H9 (cell line): ENCODE measurements at regions not wholly inside any gene's neighbourhood (a gene's known extent, or its start where the extent isn't known, plus 50 kb on each side); places are given as distances from the start of the nearest gene placed in this dataset.

Experiments
- DNase-seq: peaks from one replicate; pipeline ENCODE4 v3.0.0-alpha.2; 2017
- H2AFZ ChIP-seq: one replicate; pipeline ENCODE4 v1.6.1; 2013; ENCODE audit warnings: mild to moderate bottlenecking, low read length, control low read depth, moderate library complexity
- H2AK5ac ChIP-seq: 2 replicates; pipeline ENCODE4 v1.6.1; 2013; ENCODE audit warnings: low read length, control low read depth, mixed read lengths; ENCODE audit not compliant: insufficient read length
- H2BK120ac ChIP-seq: one replicate; pipeline ENCODE4 v1.6.1; 2013; ENCODE audit warnings: low read depth, mild to moderate bottlenecking, low read length, control low read depth, inconsistent platforms; ENCODE audit not compliant: poor library complexity, severe bottlenecking
- H2BK12ac ChIP-seq: 2 replicates; pipeline ENCODE4 v1.6.1; 2013; ENCODE audit warnings: low read length, control low read depth, mixed read lengths, low read depth; ENCODE audit not compliant: insufficient read length
- H2BK15ac ChIP-seq: 2 replicates; pipeline ENCODE4 v1.6.1; 2013; ENCODE audit warnings: low read depth, low read length, control low read depth
- H2BK20ac ChIP-seq: one replicate; pipeline ENCODE4 v1.6.1; 2013; ENCODE audit warnings: low read depth, mild to moderate bottlenecking, low read length, control low read depth, inconsistent platforms; ENCODE audit not compliant: poor library complexity, severe bottlenecking
- H2BK5ac ChIP-seq: 2 replicates; pipeline ENCODE4 v1.6.1; 2013; ENCODE audit warnings: low read length, control low read depth, mixed read lengths; ENCODE audit not compliant: insufficient read length
- H3K14ac ChIP-seq: 2 replicates; pipeline ENCODE4 v1.6.1; 2013; ENCODE audit warnings: low read length, control low read depth; ENCODE audit not compliant: insufficient read depth
- H3K18ac ChIP-seq: 2 replicates; pipeline ENCODE4 v1.6.1; 2013; ENCODE audit warnings: low read depth, mild to moderate bottlenecking, mixed read lengths, low read length, control low read depth; ENCODE audit not compliant: insufficient read length
- H3K23ac ChIP-seq: 2 replicates; pipeline ENCODE4 v1.6.1; 2013; ENCODE audit warnings: low read length, control low read depth, mixed read lengths, low read depth; ENCODE audit not compliant: insufficient read length
- H3K23me2 ChIP-seq: 2 replicates; pipeline ENCODE4 v1.6.1; 2013; ENCODE audit warnings: low read depth, mild to moderate bottlenecking, mixed read lengths, low read length, control low read depth; ENCODE audit not compliant: insufficient read length, poor library complexity, severe bottlenecking
- H3K27ac ChIP-seq: 2 replicates; pipeline ENCODE4 v1.5.1; 2013; ENCODE audit warnings: low read length, control low read depth, mixed read lengths, low read depth; ENCODE audit not compliant: insufficient read length
- H3K27me3 ChIP-seq: 2 replicates; pipeline ENCODE4 v1.6.1; 2013; ENCODE audit warnings: low read length, control low read depth, inconsistent platforms; ENCODE audit not compliant: insufficient read depth
- H3K4ac ChIP-seq: 2 replicates; pipeline ENCODE4 v1.6.1; 2013; ENCODE audit warnings: low read depth, mild to moderate bottlenecking, control low read depth, inconsistent platforms, low read length, moderate library complexity
- H3K4me1 ChIP-seq: 2 replicates; pipeline ENCODE4 v1.6.1; 2013; ENCODE audit warnings: low read length, control low read depth, inconsistent platforms; ENCODE audit not compliant: insufficient read depth
- H3K4me2 ChIP-seq: 2 replicates; pipeline ENCODE4 v1.6.1; 2013; ENCODE audit warnings: low read length, control low read depth, mixed read lengths; ENCODE audit not compliant: insufficient read length, insufficient read depth
- H3K56ac ChIP-seq: 2 replicates; pipeline ENCODE4 v1.6.1; 2013; ENCODE audit warnings: low read depth, mild to moderate bottlenecking, mixed read lengths, low read length, control low read depth; ENCODE audit not compliant: insufficient read length
- H3K79me1 ChIP-seq: 2 replicates; pipeline ENCODE4 v1.6.1; 2013; ENCODE audit warnings: low read depth, mild to moderate bottlenecking, moderate library complexity, low read length, control low read depth, inconsistent platforms; ENCODE audit not compliant: insufficient read depth, poor library complexity, severe bottlenecking
- H3K79me2 ChIP-seq: 2 replicates; pipeline ENCODE4 v1.6.1; 2013; ENCODE audit warnings: low read length, control low read depth, inconsistent platforms; ENCODE audit not compliant: insufficient read depth
- H3K9ac ChIP-seq: 2 replicates; pipeline ENCODE4 v1.6.1; 2013; ENCODE audit warnings: low read length, control low read depth, mixed read lengths; ENCODE audit not compliant: insufficient read length; ENCODE audit errors: extremely low read depth
- H3K9me3 ChIP-seq: one replicate; pipeline ENCODE4 v1.6.1; 2013; ENCODE audit warnings: low read depth, low read length, inconsistent platforms; ENCODE audit not compliant: control insufficient read depth
- H3T11ph ChIP-seq: one replicate; pipeline ENCODE4 v1.6.1; 2013; ENCODE audit warnings: mild to moderate bottlenecking, low read length, control low read depth, inconsistent platforms
- H4K20me1 ChIP-seq: one replicate; pipeline ENCODE4 v1.6.1; 2013; ENCODE audit not compliant: control insufficient read depth, insufficient read length, insufficient read depth
- H4K5ac ChIP-seq: 2 replicates; pipeline ENCODE4 v1.6.1; 2013; ENCODE audit warnings: low read depth, mild to moderate bottlenecking, mixed read lengths, low read length, control low read depth; ENCODE audit not compliant: insufficient read length
- H4K8ac ChIP-seq: replicated peaks from 2 replicates; pipeline ENCODE4 v1.6.1; 2013; ENCODE audit warnings: low read length, control low read depth, mixed read lengths, low read depth; ENCODE audit not compliant: insufficient read length
- H4K91ac ChIP-seq: 2 replicates; pipeline ENCODE4 v1.6.1; 2013; ENCODE audit warnings: low read depth, mild to moderate bottlenecking, moderate library complexity, mixed read lengths, low read length, control low read depth; ENCODE audit not compliant: insufficient read length
- H3K27ac Mint-ChIP-seq, 3 experiments: 2 replicates in 2 of 3; 3 replicates in 1 of 3; pipeline ENCODE4 v1.8.0; 2020 to 2021; ENCODE audit warnings: mixed read lengths in 3 of 3, mild to moderate bottlenecking in 1 of 3, moderate library complexity in 1 of 3
- H3K27me3 Mint-ChIP-seq: 2 replicates; pipeline ENCODE4 v1.8.0; 2021; ENCODE audit warnings: low read depth, mild to moderate bottlenecking, moderate library complexity, mixed read lengths
- H3K36me3 Mint-ChIP-seq, 3 experiments: 2 replicates in 2 of 3; 3 replicates in 1 of 3; pipeline ENCODE4 v1.8.0; 2020 to 2021; ENCODE audit warnings: low read depth in 3 of 3, mixed read lengths in 3 of 3; ENCODE audit not compliant: insufficient read depth in 1 of 3
- H3K4me1 Mint-ChIP-seq, 2 experiments: 2 replicates each; pipeline ENCODE4 v1.8.0; 2020; ENCODE audit warnings: mixed read lengths in 2 of 2
- H3K4me3 Mint-ChIP-seq, 2 experiments: 2 replicates in 1 of 2; 3 replicates in 1 of 2; pipeline ENCODE4 v1.8.0; 2020 to 2021; ENCODE audit warnings: mild to moderate bottlenecking in 2 of 2, mixed read lengths in 2 of 2, moderate library complexity in 1 of 2
- H3K9me3 Mint-ChIP-seq, 2 experiments: 2 replicates in 1 of 2; 3 replicates in 1 of 2; pipeline ENCODE4 v1.8.0; 2020; ENCODE audit warnings: mild to moderate bottlenecking in 2 of 2, mixed read lengths in 2 of 2, moderate library complexity in 1 of 2
- WGBS: extraction: QIAGEN DNeasy Blood & Tissue Kit; methylation state at CpG from one replicate; pipeline ENCODE4 v1.1.7; 2013; ENCODE audit warnings: missing lambda C conversion rate, low lambda C conversion rate, mixed read lengths; ENCODE audit not compliant: insufficient read length; ENCODE audit errors: extremely low coverage; 5-methylcytosine and 5-hydroxymethylcytosine counted together
- TF ChIP-seq, protein P1 (sequence below): fragments of 200-600 bp; sonication (generic); conservative IDR thresholded peaks from 3 replicates; pipeline ENCODE4 v1.8.0; 2021; ENCODE audit warnings: antibody characterized with exemption, mild to moderate bottlenecking

- no peak overlapping the region for H2BK20ac ChIP-seq
- H4K8ac ChIP-seq, result no peak overlapping the region
- DNase-seq, result no peak
- H4K91ac ChIP-seq, result no peak overlapping the region
- no peak overlapping the region for H2BK120ac ChIP-seq
- no peak overlapping the region for H3K14ac ChIP-seq
- peaks cover 8 to 12% of the 10 kb centered on the region in 2 experiments for H3K4me1 Mint-ChIP-seq
- H2BK15ac ChIP-seq, result no peak overlapping the region
- WGBS, result no CpG with 5 or more reads among the region's 2 CpGs
- no peak overlapping the region for H3K9ac ChIP-seq
- no peak overlapping the region for H4K5ac ChIP-seq
- H3K27me3 ChIP-seq, result no peaks in the 10 kb centered on the region
- H3K23me2 ChIP-seq, result no peaks in the 10 kb centered on the region
- no peaks in the 10 kb centered on the region for H3K9me3 Mint-ChIP-seq
- no peak overlapping the region for H3K27ac ChIP-seq
- H3T11ph ChIP-seq, result no peak overlapping the region
- H3K9me3 ChIP-seq, result no peaks in the 10 kb centered on the region
- TF ChIP-seq, protein P1, sequence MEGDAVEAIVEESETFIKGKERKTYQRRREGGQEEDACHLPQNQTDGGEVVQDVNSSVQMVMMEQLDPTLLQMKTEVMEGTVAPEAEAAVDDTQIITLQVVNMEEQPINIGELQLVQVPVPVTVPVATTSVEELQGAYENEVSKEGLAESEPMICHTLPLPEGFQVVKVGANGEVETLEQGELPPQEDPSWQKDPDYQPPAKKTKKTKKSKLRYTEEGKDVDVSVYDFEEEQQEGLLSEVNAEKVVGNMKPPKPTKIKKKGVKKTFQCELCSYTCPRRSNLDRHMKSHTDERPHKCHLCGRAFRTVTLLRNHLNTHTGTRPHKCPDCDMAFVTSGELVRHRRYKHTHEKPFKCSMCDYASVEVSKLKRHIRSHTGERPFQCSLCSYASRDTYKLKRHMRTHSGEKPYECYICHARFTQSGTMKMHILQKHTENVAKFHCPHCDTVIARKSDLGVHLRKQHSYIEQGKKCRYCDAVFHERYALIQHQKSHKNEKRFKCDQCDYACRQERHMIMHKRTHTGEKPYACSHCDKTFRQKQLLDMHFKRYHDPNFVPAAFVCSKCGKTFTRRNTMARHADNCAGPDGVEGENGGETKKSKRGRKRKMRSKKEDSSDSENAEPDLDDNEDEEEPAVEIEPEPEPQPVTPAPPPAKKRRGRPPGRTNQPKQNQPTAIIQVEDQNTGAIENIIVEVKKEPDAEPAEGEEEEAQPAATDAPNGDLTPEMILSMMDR, result no peak
- no peaks in the 10 kb centered on the region for H3K79me2 ChIP-seq
- no peak overlapping the region for H2BK5ac ChIP-seq
- H2AFZ ChIP-seq, result no peak overlapping the region
- no peak overlapping the region for H3K27ac Mint-ChIP-seq
- H3K23ac ChIP-seq, result no peak overlapping the region
- no peaks in the 10 kb centered on the region for H3K4me1 ChIP-seq
- no peak overlapping the region for H3K56ac ChIP-seq
- H3K36me3 Mint-ChIP-seq, result no peaks in the 10 kb centered on the region
- H2AK5ac ChIP-seq, result no peak overlapping the region
- H3K18ac ChIP-seq, result no peak overlapping the region
- no peak overlapping the region for H3K4ac ChIP-seq
- no peaks in the 10 kb centered on the region for H4K20me1 ChIP-seq
- H3K4me2 ChIP-seq, result no peak overlapping the region
- no peak overlapping the region for H3K4me3 Mint-ChIP-seq
- H2BK12ac ChIP-seq, result no peak overlapping the region
- H3K27me3 Mint-ChIP-seq, result peaks cover 2% of the 10 kb centered on the region
- no peaks in the 10 kb centered on the region for H3K79me1 ChIP-seq
Measured at GRCh38 chr1:59225594-59226316, 71.1 kb upstream of the FGGY start.
